ENCODE measurements at regions not wholly inside any gene's neighbourhood (a gene's known extent, or its start where the extent isn't known, plus 50 kb on each side); places are given as distances from the start of the nearest gene placed in this dataset.

GRCh38 chr3:162546910-162547309 lies 1050.3 kb downstream of the OTOL1 start:
- Histone ChIP-seq H3K9me3 (no peaks in the 10 kb centered on the region), H3K27me3 (replicated peaks; ENCODE audit: insufficient read depth) (no peaks in the 10 kb centered on the region), H3K27ac (no peak overlapping the region), H3K4me1 (ENCODE audit: control insufficient read depth in 1 of 2, low read depth in 2 of 2) (no peaks in the 10 kb centered on the region), H3K4me3 (no peak overlapping the region), H3K36me3 (no peaks in the 10 kb centered on the region)
- no peak for TF ChIP-seq CTCF (IDR thresholded peaks at IDR 0.05)
- no peak for ATAC-seq (ENCODE audit: insufficient number of reproducible peaks, low FRiP score, low read depth)
- no peak for DNase-seq (ENCODE audit: low spot score)

GRCh38 chr3:162547321-162547720 lies 1050.7 kb downstream of the OTOL1 start:
- no peaks in the 10 kb centered on the region for H3K9me3 ChIP-seq
- no peak for TF ChIP-seq CTCF (IDR thresholded peaks at IDR 0.05)
- ATAC-seq (ENCODE audit: insufficient number of reproducible peaks, low FRiP score, low read depth) (no peak), DNase-seq (ENCODE audit: low spot score) (no peak)
- H3K36me3 ChIP-seq = no peaks in the 10 kb centered on the region
- H3K27ac ChIP-seq = no peak overlapping the region
- H3K4me3 ChIP-seq = no peak overlapping the region
- H3K4me1 ChIP-seq (ENCODE audit: control insufficient read depth in 1 of 2, low read depth in 2 of 2) = no peaks in the 10 kb centered on the region
- H3K27me3 ChIP-seq (replicated peaks; ENCODE audit: insufficient read depth) = no peaks in the 10 kb centered on the region

GRCh38 chr3:162555761-162556160 lies 1059.2 kb downstream of the OTOL1 start:
- H3K9me3 ChIP-seq = no peaks in the 10 kb centered on the region
- no peak overlapping the region for H3K4me3 ChIP-seq
- H3K36me3 ChIP-seq = no peaks in the 10 kb centered on the region
- no peak for TF ChIP-seq CTCF (IDR thresholded peaks at IDR 0.05)
- DNase-seq (ENCODE audit: low spot score) (no peak), ATAC-seq (ENCODE audit: insufficient number of reproducible peaks, low FRiP score, low read depth) (no peak)
- H3K27me3 ChIP-seq (replicated peaks; ENCODE audit: insufficient read depth) = no peaks in the 10 kb centered on the region
- H3K27ac ChIP-seq = no peak overlapping the region
- H3K4me1 ChIP-seq (ENCODE audit: control insufficient read depth in 1 of 2, low read depth in 2 of 2) = no peaks in the 10 kb centered on the region

- ATAC-seq (ENCODE audit: insufficient number of reproducible peaks, low FRiP score, low read depth) (no peak), DNase-seq (ENCODE audit: low spot score) (no peak)
- H3K9me3 ChIP-seq = no peaks in the 10 kb centered on the region
- H3K27ac ChIP-seq = no peak overlapping the region
- H3K4me3 ChIP-seq = no peak overlapping the region
- H3K36me3 ChIP-seq = no peaks in the 10 kb centered on the region
- no peaks in the 10 kb centered on the region for H3K27me3 ChIP-seq (replicated peaks; ENCODE audit: insufficient read depth)
- no peaks in the 10 kb centered on the region for H3K4me1 ChIP-seq (ENCODE audit: control insufficient read depth in 1 of 2, low read depth in 2 of 2)
- no peak for TF ChIP-seq CTCF (IDR thresholded peaks at IDR 0.05)
These were observed 1061.4 kb downstream of the OTOL1 start for GRCh38 chr3:162558016-162558415.

- no peak overlapping the region for H3K27ac ChIP-seq
- H3K36me3 ChIP-seq = no peaks in the 10 kb centered on the region
- H3K9me3 ChIP-seq = no peaks in the 10 kb centered on the region
- no peaks in the 10 kb centered on the region for H3K27me3 ChIP-seq (replicated peaks; ENCODE audit: insufficient read depth)
- ATAC-seq (ENCODE audit: insufficient number of reproducible peaks, low FRiP score, low read depth) = no peak
- no peak for DNase-seq (ENCODE audit: low spot score)
- no peak overlapping the region for H3K4me3 ChIP-seq
- H3K4me1 ChIP-seq (ENCODE audit: control insufficient read depth in 1 of 2, low read depth in 2 of 2) = no peaks in the 10 kb centered on the region
- no peak for TF ChIP-seq CTCF (IDR thresholded peaks at IDR 0.05)
These were observed 1072.1 kb downstream of the OTOL1 start for GRCh38 chr3:162568706-162569105.

Measured in thoracic aorta (tissue), 2 donors.